K562 (cell line): ENCODE measurements at regions not wholly inside any gene's neighbourhood (a gene's known extent, or its start where the extent isn't known, plus 50 kb on each side); places are given as distances from the start of the nearest gene placed in this dataset.

ENCODE experiments used
- ADNP ChIP-seq: fragments of 200-800 bp; sonication (Bioruptor generic); IDR thresholded peaks from 2 replicates; pipeline ENCODE4 v1.6.1; 2016; ENCODE audit warnings: missing genetic modification characterization, missing compliant biosample characterization
- BACH1 ChIP-seq: fragments of 200-800 bp; sonication (Bioruptor generic); IDR thresholded peaks from 2 replicates; pipeline ENCODE4 v1.6.1; 2016; ENCODE audit warnings: missing genetic modification characterization, missing compliant biosample characterization
- CC2D1A ChIP-seq: fragments of 450-650 bp; IDR thresholded peaks from 2 replicates; pipeline ENCODE4 v1.6.1; 2017; ENCODE audit warnings: mild to moderate bottlenecking
- CTCF ChIP-seq, 3 experiments: IDR thresholded peaks in 2 of 3; conservative IDR thresholded peaks in 1 of 3; 2 replicates each; pipeline ENCODE4 v1.5.1; 2011 to 2012; ENCODE audit warnings: low read length in 3 of 3, mild to moderate bottlenecking in 3 of 3, control low read depth in 2 of 3, improper control_type of control experiment in 1 of 3, inconsistent platforms in 1 of 3, low read depth in 1 of 3, mixed read lengths in 1 of 3, moderate library complexity in 1 of 3; ENCODE audit not compliant: insufficient read depth in 2 of 3
- ETV1 ChIP-seq: fragments of 450-650 bp; conservative IDR thresholded peaks from 2 replicates; pipeline ENCODE4 v1.6.1; 2016; ENCODE audit warnings: missing genetic modification characterization, control low read depth, low read depth, missing compliant biosample characterization
- FOXK1 ChIP-seq: sonication (generic); formaldehyde crosslinking; IDR thresholded peaks from 2 replicates; pipeline ENCODE4 v1.8.0; 2022; ENCODE audit warnings: missing genetic modification reagents, mild to moderate bottlenecking, borderline replicate concordance
- GABPB1 ChIP-seq: sonication (generic); formaldehyde crosslinking; IDR thresholded peaks from 2 replicates; pipeline ENCODE4 v1.8.0; 2022; ENCODE audit warnings: mild to moderate bottlenecking, missing genetic modification reagents
- HDAC2 ChIP-seq: fragments of 450-650 bp; IDR thresholded peaks from 2 replicates; pipeline ENCODE4 v1.6.1; 2016; ENCODE audit warnings: mild to moderate bottlenecking
- KLF16 ChIP-seq: IDR thresholded peaks from 2 replicates; pipeline ENCODE4 v1.6.1; 2016; ENCODE audit warnings: antibody characterized with exemption
- PHTF2 ChIP-seq: fragments of 250-450 bp; sonication (Bioruptor Pico); IDR thresholded peaks from 2 replicates; pipeline ENCODE4 v1.5.0; 2021; ENCODE audit warnings: mild to moderate bottlenecking
- PURB ChIP-seq: sonication (generic); formaldehyde crosslinking; IDR thresholded peaks from 2 replicates; pipeline ENCODE4 v1.9.0; 2021; ENCODE audit warnings: low read depth, mild to moderate bottlenecking, missing genetic modification reagents
- REST ChIP-seq, 2 experiments: fragments of 450-650 bp; formaldehyde crosslinking in 1 of 2; IDR thresholded peaks; 2 replicates each; pipeline versions ENCODE4 v1.4.0 to v1.6.1; 2014 to 2020; ENCODE audit warnings: mild to moderate bottlenecking in 2 of 2, borderline replicate concordance in 1 of 2, low read depth in 1 of 2
- RHOXF2B ChIP-seq: fragments of 250-450 bp; sonication (Bioruptor Pico); conservative IDR thresholded peaks from 2 replicates; pipeline ENCODE4 v1.5.1; 2021
- SMC3 ChIP-seq: conservative IDR thresholded peaks from 2 replicates; pipeline ENCODE4 v1.6.1; 2011; ENCODE audit warnings: low read depth, low read length, improper control_type of control experiment; ENCODE audit not compliant: insufficient read depth
- TAF7 ChIP-seq: fragments of 450-650 bp; IDR thresholded peaks from 2 replicates; pipeline ENCODE4 v1.6.1; 2016; ENCODE audit warnings: missing genetic modification characterization, missing compliant biosample characterization
- XRCC4 ChIP-seq: IDR thresholded peaks from one replicate; pipeline ENCODE4 v1.6.1; 2011; ENCODE audit not compliant: insufficient read depth, insufficient read length; ENCODE audit errors: extremely low read depth
- ZKSCAN3 ChIP-seq: fragments of 250-450 bp; sonication (Bioruptor Pico); IDR thresholded peaks from 2 replicates; pipeline ENCODE4 v1.4.0; 2020
- ZNF134 ChIP-seq: fragments of 250-450 bp; sonication (Bioruptor Pico); conservative IDR thresholded peaks from 2 replicates; pipeline ENCODE4 v1.4.0; 2020
- ZNF780A ChIP-seq: fragments of 250-450 bp; sonication (Bioruptor Pico); IDR thresholded peaks from 2 replicates; pipeline ENCODE4 v1.5.0; 2021; ENCODE audit warnings: mild to moderate bottlenecking
- TF ChIP-seq, protein P1 (sequence below): sonication (generic); formaldehyde crosslinking; IDR thresholded peaks from 2 replicates; pipeline ENCODE4 v1.8.0; 2022; ENCODE audit warnings: mild to moderate bottlenecking, missing genetic modification reagents

DNA sequence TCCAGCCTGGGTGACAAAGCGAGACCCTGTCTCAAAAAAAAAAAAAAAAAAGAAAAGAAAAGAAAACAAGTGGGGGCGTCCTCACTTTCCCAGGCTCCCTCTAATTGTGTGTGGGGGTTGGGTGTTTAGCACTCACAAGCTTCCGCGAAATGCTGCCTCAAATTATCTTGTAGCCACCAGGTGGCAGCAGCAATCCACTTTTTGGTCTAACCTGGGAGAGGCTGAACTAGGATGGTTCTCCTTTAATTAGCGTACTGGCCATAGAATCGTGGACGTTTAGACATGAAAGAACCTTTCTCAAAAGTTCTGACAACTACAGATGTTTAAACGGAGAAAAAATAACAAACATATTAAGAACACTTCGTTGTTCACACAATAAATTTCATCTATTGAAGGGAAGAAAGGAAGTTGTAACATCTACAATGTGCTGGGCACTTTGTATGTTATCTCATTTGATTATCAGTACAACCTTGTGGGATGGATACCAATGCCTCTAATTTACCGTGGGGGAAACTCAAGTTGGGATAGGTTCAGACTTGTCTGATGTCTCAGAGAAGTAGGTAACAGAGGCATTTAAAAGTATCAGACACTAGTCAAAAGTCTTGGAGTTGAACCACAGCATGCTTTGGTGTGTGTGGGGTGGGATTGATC, 122.7 kb upstream of the NABP1 start (continued):
- TF ChIP-seq CTCF (IDR thresholded peaks at IDR 0.05 in 2 of 3, conservative IDR thresholded peaks at IDR 0.05 in 1 of 3; ENCODE audit: insufficient read depth in 2 of 3, low read depth in 1 of 3, low read length in 3 of 3) (peak; percentile 66 to 76 (median 72)), ZNF134 (no peak), PURB (CRISPR knock-in tag) (no peak), GABPB1 (CRISPR knock-in tag) (no peak), HDAC2 (no peak), KLF16 (no peak), ETV1 (no peak), ADNP (tag) (no peak), PHTF2 (no peak), SMC3 (peak; percentile 74), ZKSCAN3 (CRISPR knock-in tag) (peak; percentile 59; the same call in 1 of the 2 replicates), FOXK1 (CRISPR knock-in tag) (no peak), RHOXF2B (CRISPR knock-in tag) (no peak), XRCC4 (no peak), CC2D1A (peak; percentile 62; the same call in 1 of the 2 replicates), REST (IDR thresholded peaks at IDR 0.05; ENCODE audit: borderline replicate concordance) (peak; percentile 65; the same call in 1 of the 2 replicates), REST (CRISPR knock-in tag; IDR thresholded peaks at IDR 0.05; ENCODE audit: low read depth) (no peak), TAF7 (tag) (no peak), BACH1 (tag) (no peak), ZNF780A (CRISPR knock-in tag) (no peak)
- TF ChIP-seq, protein P1, sequence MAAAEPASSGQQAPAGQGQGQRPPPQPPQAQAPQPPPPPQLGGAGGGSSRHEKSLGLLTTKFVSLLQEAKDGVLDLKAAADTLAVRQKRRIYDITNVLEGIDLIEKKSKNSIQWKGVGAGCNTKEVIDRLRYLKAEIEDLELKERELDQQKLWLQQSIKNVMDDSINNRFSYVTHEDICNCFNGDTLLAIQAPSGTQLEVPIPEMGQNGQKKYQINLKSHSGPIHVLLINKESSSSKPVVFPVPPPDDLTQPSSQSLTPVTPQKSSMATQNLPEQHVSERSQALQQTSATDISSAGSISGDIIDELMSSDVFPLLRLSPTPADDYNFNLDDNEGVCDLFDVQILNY, result no peak
